ENCODE measurements at regions not wholly inside any gene's neighbourhood (a gene's known extent, or its start where the extent isn't known, plus 50 kb on each side); places are given as distances from the start of the nearest gene placed in this dataset.

- ChIA-PET CTCF (no interaction called here), POLR2A (no interaction called here)
- no peak overlapping the region for H3K4me3 ChIP-seq (ENCODE audit: low read depth, low read length)
- TF ChIP-seq ZBTB49 (tag by site-specific recombination; IDR thresholded peaks at IDR 0.05; ENCODE audit: low read depth) (no peak), ZNF24 (tag by site-specific recombination; IDR thresholded peaks at IDR 0.05) (no peak), PRDM10 (tag by site-specific recombination; IDR thresholded peaks at IDR 0.05) (no peak), ZNF629 (tag by site-specific recombination; IDR thresholded peaks at IDR 0.05) (no peak), ZNF311 (tag by site-specific recombination; IDR thresholded peaks at IDR 0.05; ENCODE audit: borderline replicate concordance) (no peak), KLF7 (tag by site-specific recombination; IDR thresholded peaks at IDR 0.05; ENCODE audit: borderline replicate concordance) (no peak), SCRT2 (tag by site-specific recombination; IDR thresholded peaks at IDR 0.05) (no peak), CTCF (tag by site-specific recombination; IDR thresholded peaks at IDR 0.05) (no peak), MYNN (tag by site-specific recombination; IDR thresholded peaks at IDR 0.05; ENCODE audit: borderline replicate concordance) (no peak), ZNF239 (tag by site-specific recombination; IDR thresholded peaks at IDR 0.05) (no peak), WT1 (tag by site-specific recombination; IDR thresholded peaks at IDR 0.05) (no peak), ZNF175 (tag by site-specific recombination; IDR thresholded peaks at IDR 0.05) (no peak), ZNF747 (tag by site-specific recombination; IDR thresholded peaks at IDR 0.05) (no peak)
- H3K4me1 ChIP-seq (ENCODE audit: control insufficient read depth, insufficient read depth, low read length) = no peaks in the 10 kb centered on the region
- no peaks in the 10 kb centered on the region for H3K36me3 ChIP-seq (ENCODE audit: control insufficient read depth in 2 of 2, insufficient read depth in 1 of 2, low read length in 2 of 2)
- no peaks in the 10 kb centered on the region for H3K9me3 ChIP-seq (ENCODE audit: control insufficient read depth, insufficient read depth, low read depth, low read length)
- no peak overlapping the region for H3K27ac ChIP-seq (ENCODE audit: extremely low read depth, low read depth, low read length)
Observed at GRCh38 chr9:108104991-108105390, 615.4 kb upstream of the KLF4 start.

- Histone ChIP-seq H3K9me3 (ENCODE audit: control insufficient read depth, insufficient read depth, low read depth, low read length) (no peaks in the 10 kb centered on the region), H3K4me3 (ENCODE audit: low read depth, low read length) (no peak overlapping the region), H3K36me3 (ENCODE audit: control insufficient read depth in 2 of 2, insufficient read depth in 1 of 2, low read length in 2 of 2) (no peaks in the 10 kb centered on the region), H3K4me1 (ENCODE audit: control insufficient read depth, insufficient read depth, low read length) (no peaks in the 10 kb centered on the region), H3K27ac (ENCODE audit: extremely low read depth, low read depth, low read length) (no peak overlapping the region)
- TF ChIP-seq KLF17 (tag by site-specific recombination; IDR thresholded peaks at IDR 0.05) = no peak
- ChIA-PET CTCF (interaction anchor here (0.5 to 0.7 kb wide), 2 partner anchors 167 to 1465 kb away, joined by 3 read pairs; no protein-coding TSS in a partner anchor), POLR2A (no interaction called here)
Observed at GRCh38 chr9:108103046-108103693, 613.6 kb upstream of the KLF4 start.
